ENCODE measurements at regions not wholly inside any gene's neighbourhood (a gene's known extent, or its start where the extent isn't known, plus 50 kb on each side); places are given as distances from the start of the nearest gene placed in this dataset.

DNA sequence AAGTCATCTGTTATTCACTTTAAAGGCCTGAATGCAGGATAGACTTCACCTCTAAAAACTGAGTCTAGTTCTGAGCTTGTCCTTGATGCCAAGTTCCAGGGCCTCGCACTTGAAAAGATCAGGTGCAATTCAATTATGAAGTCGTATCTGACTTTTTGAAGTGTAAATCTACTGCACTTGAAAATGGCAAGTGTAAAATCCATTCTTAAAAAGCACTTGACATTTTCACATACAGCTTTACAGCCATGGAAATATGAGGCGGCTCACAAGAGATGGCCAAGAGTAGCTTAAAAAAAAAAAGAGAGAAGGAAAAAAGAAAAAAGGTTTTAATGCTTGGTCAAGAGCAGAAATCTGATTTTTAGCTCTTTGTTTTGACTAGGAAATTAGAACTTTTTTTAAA, 172.5 kb downstream of the GXYLT1 start:
- Mint-ChIP-seq H3K27me3 (no peaks in the 10 kb centered on the region), H3K4me1 (no peaks in the 10 kb centered on the region), H3K36me3 (no peaks in the 10 kb centered on the region), H3K9me3 (ENCODE audit: low read depth) (no peaks in the 10 kb centered on the region), H3K27ac (no peak overlapping the region), H3K4me3 (no peak overlapping the region)
- no peak for DNase-seq
- CTCF ChIA-PET = no interaction called here
- no peak for ATAC-seq

DNA sequence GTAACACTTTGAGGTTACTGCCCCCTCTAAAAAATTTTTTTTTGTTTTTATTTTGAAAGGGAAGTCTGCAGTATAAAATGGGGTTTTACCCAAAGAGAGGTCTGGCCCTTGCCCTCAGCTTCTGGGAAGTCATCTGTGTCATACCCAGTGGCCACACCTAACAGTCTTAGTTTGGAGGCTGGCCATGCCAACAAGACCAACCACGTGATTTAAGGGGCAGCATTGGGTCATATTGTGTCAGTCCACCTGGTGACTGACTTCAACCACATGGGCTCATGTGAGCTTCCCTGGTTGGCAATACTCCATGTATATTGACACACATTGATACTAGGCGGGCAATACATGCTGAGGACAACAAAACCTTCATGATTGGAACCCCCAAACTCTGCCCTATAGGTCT, 173.9 kb downstream of the GXYLT1 start:
- Mint-ChIP-seq H3K4me3 (no peak overlapping the region), H3K27ac (no peak overlapping the region), H3K36me3 (no peaks in the 10 kb centered on the region), H3K27me3 (no peaks in the 10 kb centered on the region), H3K4me1 (no peaks in the 10 kb centered on the region), H3K9me3 (ENCODE audit: low read depth) (no peaks in the 10 kb centered on the region)
- CTCF ChIA-PET = no interaction called here
- no peak for DNase-seq
- no peak for ATAC-seq

DNA sequence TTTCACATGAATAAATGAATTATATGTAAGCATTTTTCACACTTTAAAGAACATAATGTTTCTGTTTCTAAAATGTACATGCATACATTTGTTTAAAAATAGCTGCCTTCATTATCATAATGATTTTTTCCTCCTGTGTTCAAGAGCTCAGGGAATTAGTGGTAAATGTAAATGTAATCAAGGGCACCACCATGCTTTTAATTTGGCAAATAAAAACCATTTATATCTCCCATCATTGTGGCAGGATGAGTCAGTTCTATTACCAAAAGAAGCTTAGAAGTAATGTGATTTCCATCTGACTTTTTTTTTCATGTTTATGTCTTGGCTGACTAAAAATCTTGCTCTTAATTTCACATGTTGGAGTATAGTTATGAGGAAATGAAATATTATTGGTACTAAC, 176.1 kb downstream of the GXYLT1 start:
- Mint-ChIP-seq H3K4me1 (no peaks in the 10 kb centered on the region), H3K36me3 (no peaks in the 10 kb centered on the region), H3K9me3 (ENCODE audit: low read depth) (no peaks in the 10 kb centered on the region), H3K4me3 (no peak overlapping the region), H3K27me3 (peaks cover 4% of the 10 kb centered on the region), H3K27ac (no peak overlapping the region)
- ATAC-seq = no peak
- CTCF ChIA-PET = no interaction called here
- DNase-seq = no peak

DNA sequence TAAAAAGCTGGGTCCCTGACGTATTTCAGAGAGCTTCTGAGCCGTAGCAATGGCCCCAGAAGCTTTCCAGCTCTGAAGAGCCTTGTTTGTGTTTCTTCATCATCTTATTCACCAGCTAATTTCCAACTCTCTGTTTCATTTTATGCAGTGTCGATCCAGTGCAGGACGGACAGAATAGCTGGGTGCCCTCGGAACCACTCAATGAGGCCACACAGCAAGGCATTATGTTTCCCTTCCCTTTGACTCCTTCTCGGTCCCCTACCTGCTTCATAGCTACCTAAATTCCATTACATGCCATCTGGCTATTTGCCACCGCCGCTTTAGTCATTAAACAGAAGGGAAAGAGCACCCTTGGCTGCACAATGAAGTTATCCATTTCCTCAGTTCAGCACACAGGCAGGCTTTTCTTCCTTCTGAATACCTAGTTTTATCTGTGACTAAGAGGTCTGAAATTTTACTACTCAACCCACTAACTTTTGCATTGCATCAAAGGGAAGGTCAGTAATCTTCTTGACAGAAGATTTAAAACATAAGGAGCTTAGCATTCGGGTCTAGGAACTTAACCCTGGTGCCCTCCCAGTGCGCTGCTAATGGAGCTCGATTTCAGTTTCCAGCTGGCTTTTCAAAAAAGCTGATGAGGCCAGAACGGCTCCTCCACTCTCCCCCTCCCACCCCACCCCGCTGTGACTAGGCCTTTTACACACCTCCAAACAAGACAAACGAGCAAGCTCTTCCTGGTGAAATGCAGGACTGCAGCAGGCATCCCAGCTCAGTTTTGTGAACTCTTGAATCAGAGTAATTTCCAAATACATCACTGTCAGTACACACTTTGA, 176.8 kb downstream of the GXYLT1 start:
- Mint-ChIP-seq H3K4me3 (no peak overlapping the region), H3K27ac (no peak overlapping the region), H3K36me3 (no peaks in the 10 kb centered on the region), H3K27me3 (peaks cover 4% of the 10 kb centered on the region), H3K9me3 (ENCODE audit: low read depth) (no peaks in the 10 kb centered on the region), H3K4me1 (no peaks in the 10 kb centered on the region)
- ATAC-seq = no peak
- CTCF ChIA-PET = no interaction called here
- no peak for DNase-seq

DNA sequence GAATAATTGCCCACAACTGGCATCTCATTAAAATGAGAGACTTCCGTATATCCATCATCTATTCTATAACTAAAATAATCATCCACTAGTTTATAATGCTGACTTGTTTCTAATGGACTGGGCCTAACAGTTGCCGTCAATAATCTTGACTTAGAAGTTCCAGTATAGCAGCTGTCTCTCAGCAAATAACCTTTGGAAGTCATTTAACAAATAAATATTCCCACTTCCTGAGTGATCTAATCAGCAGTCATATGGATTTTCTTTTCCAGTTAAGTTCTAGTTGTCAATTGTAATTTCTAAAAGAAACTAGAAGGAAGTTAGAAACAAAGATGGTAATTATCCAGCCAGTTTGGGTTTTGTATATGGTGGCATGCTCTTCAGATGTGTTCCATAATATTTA, 177.8 kb downstream of the GXYLT1 start:
- Mint-ChIP-seq H3K4me3 (no peak overlapping the region), H3K27me3 (peaks cover 4% of the 10 kb centered on the region), H3K4me1 (no peaks in the 10 kb centered on the region), H3K27ac (no peak overlapping the region), H3K9me3 (ENCODE audit: low read depth) (no peaks in the 10 kb centered on the region), H3K36me3 (no peaks in the 10 kb centered on the region)
- no peak for ATAC-seq
- CTCF ChIA-PET = no interaction called here
- DNase-seq = no peak

DNA sequence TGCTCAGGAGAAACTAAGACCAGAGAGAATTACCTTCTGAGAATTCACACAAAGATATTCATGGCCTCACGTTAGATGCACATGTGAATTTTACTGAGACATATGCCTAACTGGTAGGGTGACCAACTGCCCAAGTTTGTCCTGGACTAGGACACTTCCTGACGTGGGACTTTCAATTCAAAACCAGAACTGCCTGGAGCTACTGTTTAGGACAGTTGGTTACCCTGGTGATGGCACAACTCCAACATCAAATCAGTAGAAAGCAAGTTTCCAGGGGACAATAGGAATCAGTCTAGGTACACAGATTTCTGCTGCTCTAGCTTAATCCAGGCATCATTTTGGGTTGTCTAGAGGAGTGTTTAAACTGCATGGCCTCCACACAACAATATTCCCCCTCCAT, 178.7 kb downstream of the GXYLT1 start:
- H3K4me1 Mint-ChIP-seq = no peaks in the 10 kb centered on the region
- CTCF ChIA-PET = no interaction called here

DNA sequence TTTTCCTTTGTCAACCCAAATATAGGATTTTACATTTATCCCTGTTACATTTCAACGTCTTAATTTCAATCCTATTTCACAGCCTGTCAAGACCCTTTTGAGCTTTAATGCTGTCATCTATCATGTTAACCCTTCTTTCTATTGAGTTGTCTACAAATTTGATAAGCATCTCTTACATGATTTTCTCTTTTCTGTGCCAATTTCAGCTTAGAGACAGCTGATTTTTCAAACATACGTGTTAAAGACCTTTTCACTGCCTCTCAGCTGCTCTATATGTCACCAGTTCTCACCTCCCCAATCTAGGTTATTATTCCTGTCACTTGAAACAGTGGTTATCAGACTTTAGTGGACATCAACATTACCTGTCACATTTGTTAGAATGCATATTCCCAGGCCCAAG, 181.3 kb downstream of the GXYLT1 start:
- Mint-ChIP-seq H3K27me3 (peaks cover 4% of the 10 kb centered on the region), H3K36me3 (no peaks in the 10 kb centered on the region), H3K4me1 (no peaks in the 10 kb centered on the region), H3K27ac (no peak overlapping the region), H3K4me3 (no peak overlapping the region), H3K9me3 (ENCODE audit: low read depth) (no peaks in the 10 kb centered on the region)
- CTCF ChIA-PET = interaction anchor here (1.2 kb wide), 1 partner anchor 35 kb away, joined by 3 read pairs; no protein-coding TSS in a partner anchor
- DNase-seq = no peak
- ATAC-seq = no peak

More for the DNA sequence above, 178.7 kb downstream of the GXYLT1 start:
- Mint-ChIP-seq H3K9me3 (ENCODE audit: low read depth) (no peaks in the 10 kb centered on the region), H3K27ac (no peak overlapping the region), H3K36me3 (no peaks in the 10 kb centered on the region), H3K4me3 (no peak overlapping the region), H3K27me3 (peaks cover 4% of the 10 kb centered on the region)
- ATAC-seq (no peak), DNase-seq (no peak)

DNA sequence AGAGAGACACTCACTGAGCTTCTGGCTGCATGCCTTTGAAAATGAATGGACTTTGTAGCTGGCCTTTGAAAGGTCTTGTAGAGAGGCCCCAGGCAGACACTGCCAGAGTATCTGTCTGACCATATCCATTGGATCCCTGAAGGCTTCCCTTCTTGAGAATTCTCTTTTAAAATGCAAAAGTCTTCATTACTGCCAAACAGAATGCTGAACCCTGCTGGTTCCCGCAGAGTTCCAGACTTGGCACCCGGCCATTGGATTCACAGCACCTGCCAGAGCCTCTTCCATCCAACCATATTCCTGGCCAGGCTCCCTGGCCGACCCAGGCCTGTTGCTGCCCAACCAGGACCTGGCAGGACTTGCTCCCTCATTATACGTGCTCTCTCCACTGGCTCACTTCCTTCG, 182.5 kb downstream of the GXYLT1 start:
- H3K27ac Mint-ChIP-seq = no peak overlapping the region
- peaks cover 4% of the 10 kb centered on the region for H3K27me3 Mint-ChIP-seq
- CTCF ChIA-PET = no interaction called here
- H3K9me3 Mint-ChIP-seq (ENCODE audit: low read depth) = no peaks in the 10 kb centered on the region
- DNase-seq (no peak), ATAC-seq (no peak)
- no peak overlapping the region for H3K4me3 Mint-ChIP-seq
- no peaks in the 10 kb centered on the region for H3K4me1 Mint-ChIP-seq
- no peaks in the 10 kb centered on the region for H3K36me3 Mint-ChIP-seq

DNA sequence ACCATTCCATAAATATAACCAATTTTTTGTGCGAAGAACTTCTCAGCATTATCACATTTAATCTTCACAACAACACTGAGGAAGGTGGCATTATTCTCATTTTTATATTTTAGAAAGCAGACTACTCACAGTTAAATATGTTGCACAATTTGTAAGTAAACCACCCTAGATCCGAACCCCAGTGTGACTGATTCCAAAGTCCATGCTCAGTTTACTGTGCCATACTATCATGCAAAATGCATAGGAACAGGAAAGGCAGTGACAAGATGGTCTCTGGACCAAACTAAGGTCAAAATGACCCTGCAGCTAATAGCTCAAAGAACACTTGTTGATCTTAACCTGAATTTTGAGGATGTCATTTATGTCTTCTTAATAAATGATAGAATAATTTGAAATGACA, 185.4 kb downstream of the GXYLT1 start:
- Mint-ChIP-seq H3K9me3 (ENCODE audit: low read depth) (no peaks in the 10 kb centered on the region), H3K36me3 (no peaks in the 10 kb centered on the region), H3K4me3 (no peak overlapping the region), H3K4me1 (no peaks in the 10 kb centered on the region), H3K27ac (no peak overlapping the region), H3K27me3 (no peaks in the 10 kb centered on the region)
- CTCF ChIA-PET = no interaction called here
- DNase-seq (no peak), ATAC-seq (no peak)

DNA sequence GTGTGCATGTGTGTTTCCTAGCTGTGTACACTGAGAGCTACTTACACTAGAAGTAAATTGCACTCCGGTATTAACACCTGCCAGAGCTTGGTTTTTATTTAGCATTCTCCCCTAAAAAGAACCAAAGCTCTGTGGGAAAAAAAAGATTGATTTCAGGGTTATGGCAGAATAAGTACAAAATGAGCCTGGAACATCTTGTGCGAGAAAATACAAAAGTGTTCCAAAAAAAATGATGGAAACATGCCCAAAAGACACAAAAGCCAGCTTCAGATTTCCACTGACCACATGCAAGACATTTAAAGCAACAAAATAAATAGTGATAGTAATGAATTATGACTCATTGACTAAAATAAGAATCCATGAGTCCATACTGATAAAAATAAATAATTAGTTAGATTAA, 188.3 kb downstream of the GXYLT1 start:
- Mint-ChIP-seq H3K4me3 (no peak overlapping the region), H3K27ac (no peak overlapping the region), H3K27me3 (no peaks in the 10 kb centered on the region), H3K4me1 (no peaks in the 10 kb centered on the region), H3K9me3 (ENCODE audit: low read depth) (no peaks in the 10 kb centered on the region), H3K36me3 (no peaks in the 10 kb centered on the region)
- DNase-seq = no peak
- CTCF ChIA-PET = no interaction called here
- no peak for ATAC-seq

DNA sequence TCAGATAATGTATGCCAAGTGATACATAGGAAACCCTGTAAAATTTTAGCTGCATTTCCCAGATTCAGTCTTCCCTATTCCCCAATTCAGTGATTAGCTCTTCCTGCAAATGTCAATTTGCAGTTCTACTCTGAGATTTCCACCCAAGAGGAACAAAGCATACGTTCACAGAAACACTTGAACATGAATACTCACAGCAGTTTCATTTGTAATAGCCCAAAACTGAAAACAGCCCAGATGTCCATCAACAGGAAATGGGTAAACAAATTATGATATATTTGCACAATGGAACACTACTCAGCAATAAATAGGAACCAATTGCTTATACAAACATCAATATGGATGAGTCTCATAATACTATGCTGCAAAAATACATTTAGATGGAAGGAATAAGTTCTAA, 194.2 kb downstream of the GXYLT1 start:
- no peaks in the 10 kb centered on the region for H3K4me1 Mint-ChIP-seq
- H3K36me3 Mint-ChIP-seq = peaks cover 1% of the 10 kb centered on the region
- H3K9me3 Mint-ChIP-seq (ENCODE audit: low read depth) = peaks cover 3% of the 10 kb centered on the region
- H3K4me3 Mint-ChIP-seq = no peak overlapping the region
- DNase-seq (no peak), ATAC-seq (no peak)
- H3K27ac Mint-ChIP-seq = no peak overlapping the region
- CTCF ChIA-PET = interaction anchor here (1.0 to 1.6 kb wide), 2 partner anchors 19 to 74 kb away, joined by 3 read pairs; no protein-coding TSS in a partner anchor
- peaks cover 9% of the 10 kb centered on the region for H3K27me3 Mint-ChIP-seq

DNA sequence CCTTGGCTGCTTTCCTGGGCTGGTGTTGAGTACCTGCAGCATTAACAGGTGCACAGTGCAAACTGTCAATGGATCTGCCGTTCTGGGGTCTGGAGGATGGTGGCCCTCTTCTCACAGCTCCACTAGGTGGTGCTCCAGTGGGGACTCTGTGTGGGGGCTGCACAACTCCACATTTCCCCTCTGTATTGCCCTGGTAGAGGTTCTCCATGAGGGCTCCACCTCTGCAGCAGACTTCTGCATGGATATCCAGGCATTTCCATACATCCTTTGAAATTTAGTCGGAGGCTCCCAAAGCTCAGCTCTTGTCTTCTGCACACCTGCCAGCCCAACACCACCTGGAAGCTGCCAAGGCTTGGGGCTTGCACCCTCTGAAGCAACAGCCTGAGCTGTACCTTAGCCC, 198.6 kb downstream of the GXYLT1 start:
- no peak overlapping the region for H3K27ac Mint-ChIP-seq
- peaks cover 1% of the 10 kb centered on the region for H3K36me3 Mint-ChIP-seq
- H3K9me3 Mint-ChIP-seq (ENCODE audit: low read depth) = peaks cover 3% of the 10 kb centered on the region
- CTCF ChIA-PET = no interaction called here
- H3K27me3 Mint-ChIP-seq = peaks cover 11% of the 10 kb centered on the region
- ATAC-seq = no peak
- no peak overlapping the region for H3K4me3 Mint-ChIP-seq
- DNase-seq = no peak
- no peaks in the 10 kb centered on the region for H3K4me1 Mint-ChIP-seq

DNA sequence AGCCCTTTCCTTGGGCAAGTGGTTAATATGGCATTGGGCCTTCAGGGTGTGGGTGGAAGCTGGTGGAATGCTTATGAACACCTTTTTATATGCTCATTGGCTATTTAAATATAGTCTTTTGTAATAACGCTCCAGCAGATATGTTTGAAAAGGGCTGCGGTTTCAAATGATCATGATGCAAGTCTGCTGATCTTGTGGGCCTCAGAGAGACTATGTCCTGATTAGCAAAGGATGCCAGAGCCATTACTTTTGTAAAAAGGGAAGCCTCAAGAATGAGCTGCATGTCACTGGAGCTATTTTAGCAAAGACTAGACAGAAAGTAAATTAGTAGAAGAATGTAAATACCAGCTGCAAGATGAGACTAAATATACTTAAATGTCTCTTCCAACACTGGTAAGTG, 200.5 kb downstream of the GXYLT1 start:
- Mint-ChIP-seq H3K9me3 (ENCODE audit: low read depth) (peaks cover 3% of the 10 kb centered on the region), H3K27ac (no peak overlapping the region)
- CTCF ChIA-PET = no interaction called here

DNA sequence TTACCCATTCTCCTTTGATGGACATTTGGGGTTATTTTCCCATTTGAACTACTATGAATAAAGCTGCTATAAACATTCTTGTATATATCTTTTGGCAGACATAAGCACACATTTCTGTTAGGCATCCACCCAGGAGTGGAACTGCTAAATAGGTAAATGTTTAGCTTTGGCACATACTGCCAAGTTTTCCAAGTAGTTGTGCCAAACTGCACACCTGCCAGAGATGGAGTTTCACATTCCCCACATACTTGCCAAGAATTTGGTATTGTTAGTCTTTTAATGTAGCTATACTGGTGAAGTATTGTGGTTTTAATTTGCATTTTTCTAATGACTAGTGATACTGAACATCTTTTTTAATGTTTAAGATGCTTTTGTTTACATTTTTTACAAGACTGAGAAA, 201.0 kb downstream of the GXYLT1 start:
- CTCF ChIA-PET = no interaction called here
- no peak for ATAC-seq
- peaks cover 12% of the 10 kb centered on the region for H3K27me3 Mint-ChIP-seq
- peaks cover 1% of the 10 kb centered on the region for H3K36me3 Mint-ChIP-seq
- DNase-seq = no peak
- H3K9me3 Mint-ChIP-seq (ENCODE audit: low read depth) = peaks cover 3% of the 10 kb centered on the region
- no peak overlapping the region for H3K27ac Mint-ChIP-seq
- no peak overlapping the region for H3K4me3 Mint-ChIP-seq
- no peaks in the 10 kb centered on the region for H3K4me1 Mint-ChIP-seq

More for the DNA sequence above, 200.5 kb downstream of the GXYLT1 start:
- H3K36me3 Mint-ChIP-seq = peaks cover 1% of the 10 kb centered on the region
- no peaks in the 10 kb centered on the region for H3K4me1 Mint-ChIP-seq
- ATAC-seq = no peak
- peaks cover 14% of the 10 kb centered on the region for H3K27me3 Mint-ChIP-seq
- H3K4me3 Mint-ChIP-seq = no peak overlapping the region
- no peak for DNase-seq
